Activated CD8-positive, alpha-beta memory T cell treated with anti-CD3 and anti-CD28 coated beads, Interleukin-2, amount 50 U/mL, for 24 hours (primary cell): ENCODE measurements at regions not wholly inside any gene's neighbourhood (a gene's known extent, or its start where the extent isn't known, plus 50 kb on each side); places are given as distances from the start of the nearest gene placed in this dataset.

Experiments used
- DNase-seq: peaks from one replicate; pipeline ENCODE4 v3.0.0-alpha.2; 2020; ENCODE audit errors: extremely low read depth

DNA sequence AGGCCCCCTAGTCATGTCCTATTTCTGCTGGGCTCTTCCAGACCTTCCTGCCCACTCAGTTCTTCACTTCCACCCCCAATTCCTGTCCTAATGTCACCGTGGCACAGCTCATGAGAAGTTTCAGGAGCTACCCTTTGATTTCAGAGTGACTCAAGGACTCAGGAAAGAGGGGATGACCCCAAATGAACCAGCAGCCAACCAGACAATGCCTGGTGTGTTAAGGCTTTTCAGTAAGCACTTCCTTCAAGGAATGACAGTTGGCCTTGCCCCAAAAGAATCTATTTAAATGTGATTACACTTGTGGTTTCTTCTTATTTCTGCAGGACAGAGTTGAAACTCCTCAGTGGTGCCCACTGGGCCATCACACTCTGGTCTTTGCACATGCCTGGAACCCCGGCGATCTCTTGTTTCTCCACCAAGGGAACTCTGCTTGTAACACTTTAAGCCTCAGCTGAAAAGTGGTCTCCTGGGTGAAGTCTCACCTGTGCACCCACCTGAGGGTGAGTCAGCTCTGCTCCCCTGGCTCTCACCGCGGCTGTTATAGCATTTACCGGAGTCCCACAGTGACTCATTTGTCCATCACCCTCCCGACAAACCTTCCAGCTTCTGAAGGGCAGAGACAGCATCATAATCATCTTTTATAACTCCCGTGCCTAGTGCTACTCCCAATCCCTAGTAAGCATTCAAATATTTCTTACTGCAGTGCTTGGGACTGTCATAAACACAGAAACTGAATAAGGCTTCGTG lies 123.0 kb upstream of the SVIL start:
- DNase-seq = no peak

DNA sequence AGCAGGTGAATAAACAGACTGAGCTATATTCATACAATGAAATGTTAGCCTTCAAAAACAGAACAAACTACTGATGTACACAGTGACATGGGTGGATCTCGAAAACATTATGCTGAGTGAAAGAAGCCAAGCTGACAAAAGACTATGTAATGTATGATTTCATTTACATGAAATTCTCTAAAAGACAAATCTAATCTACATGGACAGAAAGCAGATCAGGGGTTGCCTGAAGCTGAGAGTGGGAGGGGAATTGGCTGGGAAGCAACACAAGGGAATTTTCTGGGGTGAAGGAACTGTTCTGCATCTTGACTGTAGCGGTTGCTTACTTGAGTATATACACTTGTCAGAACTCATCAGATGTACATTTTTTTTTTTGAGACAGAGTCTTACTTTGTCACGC lies 121.7 kb upstream of the SVIL start:
- DNase-seq = no peak

DNA sequence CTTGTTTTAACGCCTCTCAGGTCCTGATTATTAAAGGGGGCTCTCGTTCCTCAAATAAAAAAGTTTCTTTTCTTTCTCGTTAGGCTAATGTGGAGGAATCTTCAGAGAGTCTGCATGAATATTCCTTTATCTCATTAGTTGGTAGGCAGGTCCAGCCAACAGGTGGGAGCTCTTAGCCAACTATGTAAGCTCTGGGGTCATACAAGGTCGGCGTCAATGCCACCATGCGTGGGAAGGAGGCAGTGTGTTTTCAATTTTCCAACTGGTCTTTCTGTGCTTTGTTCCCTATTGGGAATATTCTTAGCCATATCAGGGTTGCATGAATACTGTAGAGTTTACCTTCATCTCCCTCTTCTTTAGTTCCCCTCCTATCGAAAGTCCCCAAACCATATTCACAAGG lies 118.5 kb upstream of the SVIL start:
- DNase-seq = no peak

DNA sequence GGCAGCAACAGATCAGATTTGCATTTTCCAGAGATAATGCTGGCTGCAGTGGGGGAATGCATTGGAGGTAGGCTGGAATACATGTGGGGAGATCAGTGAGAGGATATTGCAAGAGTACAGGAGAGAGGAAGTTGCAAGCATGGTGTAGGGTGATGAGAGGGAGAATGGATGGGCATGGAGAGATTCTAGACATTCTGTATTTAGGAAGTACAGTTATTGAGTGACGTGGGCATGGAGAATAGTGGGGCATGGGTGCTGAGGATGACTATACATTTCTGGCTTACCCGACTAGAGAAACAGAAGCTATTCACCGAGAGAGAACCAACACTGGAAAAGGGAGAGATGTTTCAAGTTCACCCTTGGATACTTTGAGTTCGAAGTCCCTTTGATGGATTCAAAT lies 116.9 kb upstream of the SVIL start:
- DNase-seq = no peak

GRCh38 chr10:29751240-29751639 lies 116.5 kb upstream of the SVIL start:
- DNase-seq = no peak

- no peak for DNase-seq
Measured at GRCh38 chr10:29749150-29749549, 114.4 kb upstream of the SVIL start.

DNA sequence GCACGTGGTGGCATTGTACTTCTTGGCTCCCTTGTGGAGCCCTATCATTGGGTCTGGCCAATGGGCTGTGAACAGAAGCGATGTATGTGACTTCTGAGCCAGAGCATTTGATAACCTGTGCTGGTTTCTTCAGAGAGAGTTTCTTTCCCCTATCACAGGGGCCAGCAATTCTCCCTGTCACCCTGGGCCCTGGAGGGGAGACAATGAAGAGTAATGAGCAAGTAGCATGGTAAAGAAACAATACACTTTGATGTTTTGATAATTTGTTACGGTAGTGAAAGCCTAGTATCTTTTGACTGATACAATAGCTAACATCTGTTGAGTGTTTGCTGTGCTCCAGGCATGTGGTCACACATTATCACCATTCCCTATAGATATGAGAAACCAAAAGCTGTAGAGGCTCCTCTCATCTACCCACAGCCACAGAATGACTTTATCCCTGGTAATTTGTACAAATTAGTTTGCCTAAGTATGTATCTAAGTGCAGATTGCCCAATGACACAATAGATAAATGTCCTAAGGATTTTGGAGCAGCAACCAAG lies 113.4 kb upstream of the SVIL start:
- DNase-seq = no peak

DNA sequence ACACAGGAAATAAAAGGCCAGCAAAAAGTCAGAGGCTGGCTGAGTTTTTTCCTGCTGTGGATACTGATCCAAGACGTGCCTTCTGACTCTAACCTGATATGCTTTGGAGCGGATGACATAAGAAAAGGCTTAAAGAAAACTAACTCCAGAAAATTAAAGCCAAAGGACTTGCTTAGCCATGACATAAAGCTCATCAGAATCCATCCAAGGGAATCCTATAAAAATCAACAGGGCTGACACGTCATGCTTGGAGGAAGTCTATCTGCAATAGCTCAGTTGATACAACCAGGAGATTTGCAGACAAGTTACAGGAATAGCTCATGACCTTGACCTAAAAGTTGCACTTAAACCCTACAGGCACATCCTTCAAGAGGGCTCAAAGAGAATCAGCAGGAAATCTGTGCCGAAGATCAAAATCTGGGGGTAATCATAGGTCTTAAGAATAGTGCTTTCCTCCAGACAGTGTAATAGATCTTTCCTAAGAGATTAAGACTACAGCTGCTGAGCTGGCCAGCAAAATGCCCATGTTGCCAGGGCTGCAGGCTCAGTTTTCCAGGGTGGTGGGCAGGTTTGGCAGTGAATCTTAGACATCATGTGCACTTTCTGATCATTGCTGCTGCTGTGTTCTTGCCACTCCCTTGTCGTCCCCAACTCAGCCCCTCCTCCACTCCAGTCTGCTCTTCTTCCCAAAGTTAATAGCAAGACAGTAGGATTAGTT lies 111.5 kb upstream of the SVIL start:
- DNase-seq = no peak

DNA sequence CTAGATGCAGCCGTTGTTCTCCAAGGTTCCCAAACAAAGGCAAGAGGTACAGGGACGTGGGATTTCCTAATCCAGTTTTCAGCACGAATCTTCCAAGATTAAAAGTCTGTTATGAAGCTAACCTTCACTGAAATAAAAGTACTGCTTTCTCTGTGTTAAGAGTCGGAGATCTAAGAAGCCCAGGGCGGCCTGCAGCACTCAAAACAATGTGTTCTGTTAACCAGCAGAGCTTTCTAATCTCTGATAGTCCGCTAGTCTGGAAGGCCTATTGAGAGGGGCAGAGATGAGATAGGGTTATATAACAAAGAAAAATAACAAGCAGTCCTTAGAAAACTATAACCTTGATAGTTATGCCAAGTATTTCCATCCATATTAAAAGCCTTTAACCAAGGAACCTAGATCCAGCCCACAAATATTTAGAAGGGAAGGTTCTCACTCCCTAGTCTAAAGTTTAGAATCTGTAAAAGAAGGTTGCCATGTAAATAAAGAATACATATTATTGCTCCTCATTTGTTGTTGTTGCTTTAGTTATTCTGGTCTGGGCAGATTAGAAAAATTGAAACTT lies 106.3 kb upstream of the SVIL start:
- DNase-seq = no peak

- no peak for DNase-seq
Measured at GRCh38 chr10:29738341-29738740, 103.6 kb upstream of the SVIL start.

- no peak for DNase-seq
Measured at GRCh38 chr10:29737074-29737593, 102.4 kb upstream of the SVIL start.

- DNase-seq = no peak
Measured at GRCh38 chr10:29736366-29737073, 101.7 kb upstream of the SVIL start.

DNA sequence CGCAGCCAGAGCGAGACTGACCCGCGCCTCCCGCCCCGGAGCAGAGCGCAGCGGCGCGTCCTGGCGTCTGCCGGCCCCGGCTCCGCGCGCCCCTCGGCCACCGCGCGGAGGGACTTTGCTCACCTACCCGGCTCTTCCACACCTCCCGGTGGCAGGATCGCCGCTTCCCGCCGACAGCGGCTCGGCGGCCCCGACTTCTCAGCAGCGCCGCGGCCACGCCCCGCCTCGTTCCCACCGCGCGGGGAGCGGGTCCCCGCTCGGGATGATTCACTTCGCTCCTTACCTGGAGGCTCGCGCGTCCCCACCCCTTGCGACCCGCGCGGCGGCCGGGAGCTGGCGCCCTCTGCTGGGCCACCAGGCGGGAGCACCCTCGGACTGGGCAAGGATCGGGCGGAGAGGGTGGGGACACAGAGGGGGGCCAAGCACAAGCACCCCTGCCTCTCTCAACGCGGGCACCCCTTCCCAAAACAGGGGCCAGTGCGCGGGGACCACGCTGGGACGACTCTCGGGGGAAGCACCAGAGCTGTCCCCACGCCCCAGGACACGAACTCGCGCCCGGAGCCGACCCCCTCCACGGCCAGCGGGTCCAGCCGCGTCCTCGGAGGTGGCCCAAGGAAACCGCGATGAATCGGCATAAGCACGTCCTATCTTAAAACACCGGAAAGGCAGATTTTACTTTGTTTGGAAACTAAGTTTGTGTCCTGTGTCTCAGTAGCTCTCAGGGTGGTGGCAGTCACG lies 101.0 kb upstream of the SVIL start:
- peak; percentile 64 for DNase-seq

DNA sequence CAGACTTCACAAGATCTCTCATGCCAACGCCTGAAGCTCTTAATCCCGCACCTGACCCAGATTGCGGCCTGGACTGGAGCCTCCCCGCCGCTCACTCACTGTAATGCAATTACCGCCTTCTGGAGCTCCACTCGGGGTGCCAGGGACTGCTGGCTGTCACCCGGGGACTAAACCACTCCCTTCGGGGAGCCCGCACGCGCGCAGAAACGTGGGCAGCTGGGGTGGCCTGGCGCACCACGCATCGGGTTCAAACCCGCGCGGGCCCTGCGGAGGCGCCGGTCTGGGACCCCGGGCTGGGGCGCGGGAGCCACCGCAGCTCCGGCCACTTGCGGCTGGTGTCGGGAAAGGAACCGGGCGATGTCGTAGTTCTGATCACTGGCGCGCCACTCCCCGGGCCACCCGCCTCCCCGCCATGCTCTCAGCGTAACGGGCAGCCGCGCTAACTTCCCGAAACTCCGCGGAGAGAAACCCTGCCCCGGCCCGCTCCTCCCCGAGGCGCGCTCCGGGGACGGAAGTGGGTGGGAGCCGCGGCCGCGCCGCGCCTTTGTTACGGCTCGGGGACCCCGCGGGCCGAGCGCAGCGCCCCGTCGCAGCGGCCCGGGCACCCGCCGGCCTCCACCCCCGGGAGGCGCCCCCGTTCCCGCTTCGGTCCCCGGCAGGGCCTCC lies 100.3 kb upstream of the SVIL start:
- no peak for DNase-seq

DNA sequence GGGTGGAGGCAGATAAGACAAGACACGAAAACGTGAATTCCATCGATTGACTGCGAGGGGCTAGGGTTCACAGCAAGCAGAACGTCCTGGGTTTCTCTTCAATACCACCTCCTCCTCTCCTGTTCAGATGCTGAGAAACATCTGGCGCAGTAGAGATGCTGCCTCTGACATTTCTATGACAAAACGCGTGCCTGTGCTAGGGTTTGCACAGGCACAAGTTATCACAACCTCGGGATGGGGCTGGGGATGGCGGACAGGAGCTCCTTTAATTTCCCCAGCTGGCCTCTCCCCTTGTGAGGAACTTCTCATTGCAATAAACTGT lies 99.8 kb upstream of the SVIL start:
- no peak for DNase-seq

- DNase-seq = no peak
Measured at GRCh38 chr10:29733323-29733722, 98.6 kb upstream of the SVIL start.

DNA sequence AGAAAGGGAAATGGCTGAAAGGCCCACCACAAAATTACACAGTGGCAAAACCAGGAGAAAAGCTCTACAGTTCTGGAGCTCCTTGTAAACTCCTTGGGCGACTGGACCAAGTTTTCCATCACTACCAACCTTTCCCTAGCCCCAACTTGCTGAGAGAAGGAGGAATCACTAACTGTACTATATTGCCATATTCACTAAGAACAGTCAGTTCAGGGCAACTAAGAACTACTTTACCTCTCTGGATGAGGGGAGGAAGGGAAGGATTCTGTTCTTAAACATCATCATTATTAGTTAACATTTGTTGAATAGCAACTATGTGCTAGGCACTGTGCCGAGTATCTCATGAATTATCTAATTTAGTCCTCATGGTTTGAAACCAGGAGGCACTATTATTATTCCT lies 98.1 kb upstream of the SVIL start:
- DNase-seq = no peak

GRCh38 chr10:29731760-29732159 lies 97.0 kb upstream of the SVIL start:
- no peak for DNase-seq

DNA sequence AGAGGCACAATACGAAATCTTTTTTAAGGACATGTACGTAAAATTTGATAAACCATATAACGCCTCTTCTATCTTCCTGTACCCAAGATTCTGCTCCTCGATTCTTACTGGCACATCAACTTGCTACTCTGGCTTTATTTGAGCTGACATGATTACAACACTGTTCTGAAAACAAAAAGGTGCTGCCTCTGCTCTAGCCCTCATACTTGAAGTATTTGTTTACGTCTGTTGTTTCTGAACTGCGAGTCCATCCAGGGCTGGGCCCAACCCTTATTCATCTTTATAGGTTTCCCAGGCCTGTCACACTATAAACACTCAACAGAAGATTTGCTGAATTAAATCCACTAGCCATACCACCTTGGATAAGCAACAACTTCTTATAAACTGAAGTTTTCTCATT lies 96.2 kb upstream of the SVIL start:
- DNase-seq = no peak

- DNase-seq = no peak
Measured at GRCh38 chr10:29730458-29730857, 95.7 kb upstream of the SVIL start.

DNA sequence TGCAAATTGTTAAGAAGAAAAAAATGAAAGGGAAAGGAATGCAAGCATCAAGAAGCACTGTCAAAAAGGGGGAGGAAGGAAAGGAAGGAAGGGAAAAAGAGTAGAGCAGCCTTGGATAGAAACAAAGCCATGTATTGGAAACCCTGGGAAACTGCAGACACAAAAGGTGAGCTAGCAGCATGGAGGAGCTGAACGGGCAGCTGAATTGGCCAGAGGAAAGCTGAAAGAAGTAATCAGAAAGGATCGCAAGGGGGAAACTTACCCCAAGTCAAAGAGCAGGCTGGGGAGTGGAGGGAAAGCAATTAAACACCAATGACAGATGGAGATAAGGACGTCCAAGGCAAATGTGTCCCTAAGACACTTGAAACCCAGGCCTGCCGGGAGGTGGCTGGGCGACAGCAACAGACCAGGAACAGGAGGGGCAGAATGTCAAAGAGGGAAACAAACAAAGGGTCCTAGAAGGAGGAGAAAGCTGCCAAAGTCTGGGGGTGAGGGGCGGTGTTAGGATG lies 93.8 kb upstream of the SVIL start:
- no peak for DNase-seq
